Ishikawa (cell line): ENCODE measurements at regions not wholly inside any gene's neighbourhood (a gene's known extent, or its start where the extent isn't known, plus 50 kb on each side); places are given as distances from the start of the nearest gene placed in this dataset.

Experiments used
- CREB1 ChIP-seq: IDR thresholded peaks from 2 replicates; pipeline ENCODE4 v1.6.1; 2012; ENCODE audit warnings: low read depth
- NFIC ChIP-seq: IDR thresholded peaks from 2 replicates; pipeline ENCODE4 v1.6.1; 2012
- RAD21 ChIP-seq: IDR thresholded peaks from 2 replicates; pipeline ENCODE4 v1.6.1; 2012; ENCODE audit warnings: low read depth
- REST ChIP-seq: IDR thresholded peaks from 2 replicates; pipeline ENCODE4 v1.6.1; 2012; ENCODE audit warnings: low read depth, mild to moderate bottlenecking
- TCF12 ChIP-seq: IDR thresholded peaks from 2 replicates; pipeline ENCODE4 v1.6.1; 2012; ENCODE audit warnings: low read depth
- YY1 ChIP-seq: IDR thresholded peaks from 2 replicates; pipeline ENCODE4 v1.6.1; 2012; ENCODE audit warnings: low read depth

- no peak for TF ChIP-seq YY1
- TF ChIP-seq REST: no peak
- TF ChIP-seq RAD21: no peak
- TF ChIP-seq NFIC: no peak
- no peak for TF ChIP-seq TCF12
- TF ChIP-seq CREB1: no peak
Observed at GRCh38 chr11:23494981-23495380, 634.7 kb upstream of the CCDC179 start.
